HG02970 (cell line): ENCODE measurements at regions not wholly inside any gene's neighbourhood (a gene's known extent, or its start where the extent isn't known, plus 50 kb on each side); places are given as distances from the start of the nearest gene placed in this dataset.
"Not testable (repeated sequence)": the region's sequence is repeated elsewhere in the genome, so short reads cannot be mapped to it uniquely, and the experiment has no call there.

Experiments used
- ATAC-seq: cut with Tn5 transposase; IDR thresholded peaks from one replicate; pipeline ENCODE4 v1.9.1; 2021; ENCODE audit warnings: mild to moderate bottlenecking, moderate library complexity, moderate number of reproducible peaks; ENCODE audit not compliant: unreplicated experiment, low FRiP score

GRCh38 chr11:90770007-90770406 is 547.2 kb upstream of the CHORDC1 start:
- ATAC-seq, result no peak

DNA sequence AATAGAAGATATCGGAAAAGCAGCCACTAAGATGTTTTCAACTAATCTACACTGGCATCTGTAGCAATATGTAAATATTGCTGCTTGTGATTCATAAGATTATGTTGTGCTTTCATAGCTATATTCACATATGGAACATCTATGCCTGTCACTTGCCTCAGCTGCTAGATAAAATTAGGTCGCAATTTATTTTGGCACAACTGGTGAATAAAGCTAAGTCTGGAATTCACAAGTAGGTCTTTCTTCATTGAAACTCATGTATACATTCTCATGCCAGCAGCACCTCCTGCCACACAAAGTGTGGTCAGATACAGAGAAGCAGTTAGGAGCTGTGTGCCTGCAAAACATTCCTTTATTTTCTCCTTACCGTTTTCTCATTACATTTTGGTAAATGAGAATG is 543.3 kb upstream of the CHORDC1 start:
- ATAC-seq, result no peak

DNA sequence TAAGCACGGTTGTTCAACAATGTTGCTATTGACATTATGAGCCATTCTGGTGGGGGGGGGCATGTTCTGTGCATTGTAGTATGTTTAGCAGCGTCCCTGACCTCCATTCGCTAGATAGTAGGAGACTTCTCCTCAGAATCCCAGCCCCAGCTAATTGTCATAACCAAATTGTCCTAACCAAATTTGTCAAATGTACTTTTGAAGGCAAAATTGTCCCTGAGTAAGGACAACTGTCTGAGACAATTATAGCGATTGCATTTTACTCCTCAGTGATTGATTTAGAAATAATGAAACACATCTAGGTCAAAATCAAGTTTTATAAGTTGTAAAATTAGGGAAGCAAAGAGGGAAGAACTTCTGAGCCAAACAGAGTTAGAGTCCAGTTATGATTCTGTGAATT is 541.8 kb upstream of the CHORDC1 start:
- no peak for ATAC-seq

- no peak for ATAC-seq
Observed at GRCh38 chr11:90757849-90758494, 535.1 kb upstream of the CHORDC1 start.

GRCh38 chr11:90756617-90757016 is 533.8 kb upstream of the CHORDC1 start:
- no peak for ATAC-seq

DNA sequence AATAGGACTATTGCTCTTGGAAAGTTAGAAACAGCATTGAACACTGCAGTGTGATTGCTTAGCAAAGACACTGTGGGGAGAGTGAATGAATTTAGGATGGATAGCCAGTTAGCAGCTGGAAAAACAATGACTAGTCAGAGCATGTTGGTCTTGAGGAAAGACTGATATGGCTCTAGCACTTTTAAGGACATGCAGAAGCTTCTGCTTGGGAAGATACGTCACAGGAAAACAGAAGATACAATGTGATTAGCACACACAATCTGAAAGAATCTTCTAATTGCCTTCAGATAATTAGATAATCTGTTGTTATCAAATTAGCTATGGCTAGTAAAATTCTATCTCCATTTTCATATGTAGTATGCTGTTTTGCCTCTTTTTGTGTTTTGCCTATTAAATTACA is 530.7 kb upstream of the CHORDC1 start:
- ATAC-seq, result no peak

DNA sequence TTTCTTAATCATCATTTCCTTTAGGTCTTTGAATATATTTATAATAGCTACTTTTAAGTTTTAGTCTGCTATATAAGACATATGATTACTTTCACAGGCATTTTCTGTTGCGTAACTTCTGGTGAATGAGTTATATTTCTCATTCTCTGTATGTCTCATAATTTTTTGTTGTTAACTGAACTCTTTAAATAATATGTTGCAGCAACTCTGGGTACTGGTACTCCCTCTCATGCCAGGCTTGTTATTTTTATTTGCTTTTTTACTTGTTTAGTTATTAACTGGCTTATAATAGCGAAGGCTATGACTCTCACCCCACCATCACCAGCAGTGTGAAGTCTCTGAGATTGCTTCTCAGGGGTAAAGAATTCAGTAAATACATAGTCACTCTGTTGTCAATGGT is 524.2 kb upstream of the CHORDC1 start:
- ATAC-seq, result no peak

- no peak for ATAC-seq
Observed at GRCh38 chr11:90744169-90744568, 521.3 kb upstream of the CHORDC1 start.

- ATAC-seq, result no peak
Observed at GRCh38 chr11:90738799-90739198, 516.0 kb upstream of the CHORDC1 start.

DNA sequence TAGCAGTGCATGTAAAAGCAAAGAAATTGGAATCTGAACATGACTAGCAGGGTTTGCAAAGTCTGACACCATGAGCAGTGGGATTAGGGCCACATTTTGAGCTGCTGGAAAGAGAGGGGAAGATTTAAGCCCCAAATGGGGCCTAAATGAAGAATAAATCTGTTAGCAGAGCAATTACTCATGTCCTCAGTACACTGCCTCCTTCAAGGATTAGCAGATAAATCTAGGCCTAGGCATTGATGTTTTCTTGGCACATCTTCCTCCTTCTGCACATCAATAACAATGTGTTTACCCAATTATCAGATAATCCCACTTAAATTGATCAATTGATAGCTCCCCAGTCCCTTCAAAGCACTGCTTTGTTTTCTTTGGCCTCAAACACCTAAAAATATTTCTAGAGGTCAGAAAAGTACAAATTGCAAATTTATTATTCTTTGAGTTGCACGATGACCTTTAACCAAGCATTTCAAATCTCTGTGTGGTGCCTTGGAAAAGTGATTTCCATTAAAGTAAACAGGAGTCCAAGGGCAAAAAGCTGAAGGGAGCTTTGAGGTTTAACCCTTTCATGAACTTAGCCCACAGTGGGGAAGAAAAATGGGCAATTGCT is 514.7 kb upstream of the CHORDC1 start:
- ATAC-seq, result no peak

- ATAC-seq, result no peak
Observed at GRCh38 chr11:90732486-90732885, 509.6 kb upstream of the CHORDC1 start.

DNA sequence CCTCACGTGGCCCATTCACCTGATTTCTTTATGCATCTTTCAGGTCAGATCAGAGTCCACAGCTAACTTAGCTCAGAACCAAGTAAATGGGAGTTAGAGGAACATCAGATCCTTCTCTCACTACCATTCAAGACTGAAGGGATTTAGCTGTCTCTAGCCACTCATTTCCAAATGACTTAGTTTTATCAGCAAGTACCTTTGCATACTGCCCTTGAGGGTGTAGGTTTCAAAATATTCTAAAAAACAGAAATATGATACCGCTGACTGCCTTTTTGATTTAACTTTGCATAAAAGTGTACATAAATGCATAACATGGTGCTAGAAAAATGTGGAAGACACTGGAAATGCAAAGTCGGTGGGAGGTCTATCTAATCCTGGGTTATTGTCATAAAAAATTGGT is 500.6 kb upstream of the CHORDC1 start:
- no peak for ATAC-seq

GRCh38 chr11:90722552-90723190 is 499.8 kb upstream of the CHORDC1 start:
- no peak for ATAC-seq

DNA sequence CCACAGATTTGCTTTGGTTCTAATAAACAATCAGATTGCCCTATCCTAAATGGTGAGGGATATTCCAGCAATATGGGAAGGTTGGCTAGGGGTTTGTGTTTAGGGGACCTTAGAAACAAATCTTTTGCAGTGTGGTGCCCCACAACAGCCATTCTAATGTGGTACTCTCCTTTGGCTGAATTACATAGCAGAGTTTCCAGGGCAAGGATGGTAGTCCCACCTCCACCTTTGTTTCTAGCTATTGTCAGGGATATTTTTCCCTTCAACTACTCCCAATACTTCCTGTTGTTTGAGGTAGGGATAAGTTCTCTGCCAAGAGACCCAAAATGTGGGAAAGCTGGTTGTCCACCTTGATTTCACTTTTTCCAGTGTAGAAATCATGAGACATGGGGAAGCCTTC is 494.7 kb upstream of the CHORDC1 start:
- ATAC-seq, result no peak

- no peak for ATAC-seq
Observed at GRCh38 chr11:90705661-90706060, 482.8 kb upstream of the CHORDC1 start.

GRCh38 chr11:90704510-90704909 is 481.7 kb upstream of the CHORDC1 start:
- ATAC-seq, result no peak

GRCh38 chr11:90701716-90702115 is 478.9 kb upstream of the CHORDC1 start:
- ATAC-seq, result no peak

- ATAC-seq, result no peak
Observed at GRCh38 chr11:90700789-90701439, 478.1 kb upstream of the CHORDC1 start.

- no peak for ATAC-seq
Observed at GRCh38 chr11:90699791-90700400, 477.0 kb upstream of the CHORDC1 start.

DNA sequence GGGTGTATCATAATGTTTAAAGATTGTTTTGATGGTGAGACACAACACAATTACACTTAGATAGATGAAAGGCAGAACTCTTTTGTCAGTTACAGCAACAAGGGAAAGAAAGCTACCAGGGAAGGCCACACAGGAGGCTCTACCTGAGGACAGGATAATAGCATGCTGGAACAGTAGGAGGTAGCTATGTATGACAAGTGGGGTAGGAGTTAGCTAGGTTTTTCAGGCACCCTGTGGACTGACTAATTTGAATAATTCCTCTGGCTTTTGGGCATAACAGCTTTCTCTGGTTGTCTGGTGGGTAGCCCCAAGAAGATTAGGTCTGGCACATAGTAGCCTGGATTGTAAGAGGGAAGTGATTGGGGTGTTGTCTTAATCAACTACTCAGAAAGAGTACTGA is 475.4 kb upstream of the CHORDC1 start:
- no peak for ATAC-seq

- ATAC-seq, result not testable (repeated sequence)
Observed at GRCh38 chr11:90675496-90675895, 452.6 kb upstream of the CHORDC1 start.
